MM.1S (cell line): ENCODE measurements at regions not wholly inside any gene's neighbourhood (a gene's known extent, or its start where the extent isn't known, plus 50 kb on each side); places are given as distances from the start of the nearest gene placed in this dataset.
A peak's percentile ranks its signal among the peaks of the same experiment; 100 is the strongest.

Source experiments
- DNase-seq: peaks from one replicate; pipeline ENCODE4 v3.0.0-alpha.2; 2015
- H2AFZ ChIP-seq: fragments of 300-600 bp; sonication (generic); 2 replicates; pipeline ENCODE4 v1.6.0; 2016; ENCODE audit warnings: antibody characterized with exemption, low read length
- H3F3A ChIP-seq: fragments of 300-600 bp; sonication (generic); 2 replicates; pipeline ENCODE4 v1.6.1; 2016; ENCODE audit warnings: mild to moderate bottlenecking, antibody characterized with exemption, low read length, moderate library complexity, mixed read lengths; ENCODE audit not compliant: insufficient read depth
- H3K27ac ChIP-seq: fragments of 300-600 bp; sonication (generic); 2 replicates; pipeline ENCODE4 v1.5.1; 2016; ENCODE audit warnings: mild to moderate bottlenecking, low read length
- H3K27me3 ChIP-seq: fragments of 300-600 bp; sonication (generic); replicated peaks from 2 replicates; pipeline ENCODE4 v1.6.0; 2016; ENCODE audit warnings: low read length; ENCODE audit not compliant: insufficient read depth
- H3K36me3 ChIP-seq: fragments of 300-600 bp; sonication (generic); replicated peaks from 2 replicates; pipeline ENCODE4 v1.6.1; 2016; ENCODE audit warnings: mild to moderate bottlenecking, low read length, mixed read lengths; ENCODE audit not compliant: insufficient read depth
- H3K4me1 ChIP-seq: fragments of 300-600 bp; sonication (generic); 2 replicates; pipeline ENCODE4 v1.6.1; 2016; ENCODE audit warnings: low read length, mixed read lengths
- H3K4me2 ChIP-seq: fragments of 300-600 bp; sonication (generic); 2 replicates; pipeline ENCODE4 v1.6.0; 2016; ENCODE audit warnings: low read depth, low read length
- H3K4me3 ChIP-seq: fragments of 300-600 bp; sonication (generic); 2 replicates; pipeline ENCODE4 v1.5.1; 2016; ENCODE audit warnings: low read length, mixed read lengths
- H3K79me2 ChIP-seq: fragments of 300-600 bp; sonication (generic); 2 replicates; pipeline ENCODE4 v1.6.1; 2016; ENCODE audit warnings: mixed run types, low read length, mixed read lengths
- H3K9ac ChIP-seq: fragments of 300-600 bp; sonication (generic); 2 replicates; pipeline ENCODE4 v1.6.1; 2016; ENCODE audit warnings: low read length, mixed read lengths
- H3K9me2 ChIP-seq: fragments of 300-600 bp; sonication (generic); replicated peaks from 2 replicates; pipeline ENCODE4 v1.6.1; 2016; ENCODE audit warnings: mild to moderate bottlenecking, low read length, mixed read lengths; ENCODE audit not compliant: insufficient read depth
- H3K9me3 ChIP-seq: fragments of 300-600 bp; sonication (generic); replicated peaks from 2 replicates; pipeline ENCODE4 v1.6.1; 2016; ENCODE audit warnings: mild to moderate bottlenecking, low read length, mixed read lengths; ENCODE audit not compliant: insufficient read depth
- H4K20me1 ChIP-seq: fragments of 300-600 bp; sonication (generic); 2 replicates; pipeline ENCODE4 v1.6.1; 2016; ENCODE audit warnings: mild to moderate bottlenecking, low read length, moderate library complexity, mixed read lengths; ENCODE audit not compliant: insufficient read depth
- EZH2 ChIP-seq: fragments of 300-600 bp; sonication (generic); optimal IDR thresholded peaks from 2 replicates; pipeline ENCODE3; 2017; ENCODE audit warnings: low read depth, mild to moderate bottlenecking, antibody characterized with exemption, low read length, mixed read lengths
- EZH2phosphoT487 ChIP-seq: fragments of 300-600 bp; sonication (generic); IDR thresholded peaks from 2 replicates; pipeline ENCODE4 v1.6.1; 2018; ENCODE audit warnings: antibody characterized with exemption, low read length
- TF ChIP-seq, protein P1 (sequence below): fragments of 300-600 bp; sonication (generic); IDR thresholded peaks from 2 replicates; pipeline ENCODE4 v1.5.1; 2016; ENCODE audit warnings: antibody characterized with exemption, low read length, mixed read lengths

DNA sequence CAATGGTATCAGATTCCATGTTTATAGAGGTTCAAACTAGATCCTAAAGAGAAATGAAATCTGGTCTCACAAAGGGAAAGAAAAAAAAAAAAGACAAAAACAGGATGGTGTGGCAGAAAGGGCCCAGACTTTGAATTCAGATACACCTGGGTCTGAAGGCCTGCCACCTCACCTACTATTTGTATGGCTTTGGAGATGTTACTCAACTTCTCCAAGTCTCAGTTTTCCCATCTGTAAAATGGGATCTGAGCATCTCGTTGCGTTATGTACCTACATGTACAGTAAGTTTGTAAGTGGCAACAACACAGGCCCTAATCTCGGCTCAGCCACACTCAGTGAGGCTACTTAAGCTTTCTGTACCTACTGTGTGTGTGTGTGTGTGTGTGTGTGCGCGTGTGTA is 147.5 kb upstream of the FGGY start:
- H3K4me1 ChIP-seq: peaks cover 14% of the 10 kb centered on the region
- 0 out of 2 replicates have a peak, but pooled peaks cover 5% of the 10 kb centered on the region for H3F3A ChIP-seq
- no peak for TF ChIP-seq EZH2phosphoT487
- TF ChIP-seq EZH2: no peak
- TF ChIP-seq, protein P1, sequence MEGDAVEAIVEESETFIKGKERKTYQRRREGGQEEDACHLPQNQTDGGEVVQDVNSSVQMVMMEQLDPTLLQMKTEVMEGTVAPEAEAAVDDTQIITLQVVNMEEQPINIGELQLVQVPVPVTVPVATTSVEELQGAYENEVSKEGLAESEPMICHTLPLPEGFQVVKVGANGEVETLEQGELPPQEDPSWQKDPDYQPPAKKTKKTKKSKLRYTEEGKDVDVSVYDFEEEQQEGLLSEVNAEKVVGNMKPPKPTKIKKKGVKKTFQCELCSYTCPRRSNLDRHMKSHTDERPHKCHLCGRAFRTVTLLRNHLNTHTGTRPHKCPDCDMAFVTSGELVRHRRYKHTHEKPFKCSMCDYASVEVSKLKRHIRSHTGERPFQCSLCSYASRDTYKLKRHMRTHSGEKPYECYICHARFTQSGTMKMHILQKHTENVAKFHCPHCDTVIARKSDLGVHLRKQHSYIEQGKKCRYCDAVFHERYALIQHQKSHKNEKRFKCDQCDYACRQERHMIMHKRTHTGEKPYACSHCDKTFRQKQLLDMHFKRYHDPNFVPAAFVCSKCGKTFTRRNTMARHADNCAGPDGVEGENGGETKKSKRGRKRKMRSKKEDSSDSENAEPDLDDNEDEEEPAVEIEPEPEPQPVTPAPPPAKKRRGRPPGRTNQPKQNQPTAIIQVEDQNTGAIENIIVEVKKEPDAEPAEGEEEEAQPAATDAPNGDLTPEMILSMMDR: no peak
- no peaks in the 10 kb centered on the region for H3K9me2 ChIP-seq
- H3K27me3 ChIP-seq: no peaks in the 10 kb centered on the region
- no peak overlapping the region for H3K4me2 ChIP-seq
- DNase-seq: no peak
- H3K9me3 ChIP-seq: no peaks in the 10 kb centered on the region
- H3K79me2 ChIP-seq: no peaks in the 10 kb centered on the region
- H3K36me3 ChIP-seq: no peaks in the 10 kb centered on the region
- no peak overlapping the region for H3K9ac ChIP-seq
- H4K20me1 ChIP-seq: no peaks in the 10 kb centered on the region
- H3K4me3 ChIP-seq: no peak overlapping the region
- H2AFZ ChIP-seq: no peak overlapping the region
- no peak overlapping the region for H3K27ac ChIP-seq

DNA sequence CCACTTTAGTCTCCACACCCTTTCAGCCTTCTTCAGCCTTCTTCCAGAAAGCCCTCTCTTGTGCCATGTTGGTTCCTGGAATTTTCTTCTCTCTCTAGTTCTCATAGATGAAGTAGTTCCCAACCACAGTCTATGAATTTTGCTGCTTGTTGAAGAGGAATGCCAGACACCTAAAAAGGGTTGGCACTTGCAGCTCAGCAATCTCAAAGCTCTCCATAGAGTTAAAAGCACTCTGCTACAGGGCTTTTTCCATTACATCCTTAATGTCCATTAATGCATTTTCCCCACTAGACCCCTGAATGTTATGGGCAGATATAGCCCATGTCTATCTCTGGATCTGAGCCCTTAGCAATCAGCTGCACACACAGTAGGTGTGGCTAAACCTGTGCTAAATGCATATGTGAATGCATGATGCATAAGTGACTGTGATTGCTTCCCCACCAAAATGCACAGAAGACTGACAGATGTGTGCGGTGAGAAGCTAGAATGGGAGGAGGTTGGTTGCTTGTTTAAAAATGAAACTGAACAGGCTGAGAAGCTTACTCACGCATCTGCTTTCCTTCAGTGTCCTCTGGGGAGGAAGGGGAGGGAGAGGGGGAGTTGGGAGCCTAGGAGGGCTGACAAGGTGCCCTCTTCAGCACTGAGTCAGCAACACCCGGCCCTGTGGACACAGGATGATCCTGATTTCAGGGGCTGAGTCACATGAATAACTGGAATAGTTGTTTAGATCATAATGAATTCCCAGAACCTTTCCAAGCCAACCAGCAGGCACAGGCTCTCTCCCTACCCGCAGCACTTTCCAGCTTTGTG is 146.1 kb upstream of the FGGY start:
- no peak for TF ChIP-seq EZH2
- DNase-seq: peak; percentile 71

DNA sequence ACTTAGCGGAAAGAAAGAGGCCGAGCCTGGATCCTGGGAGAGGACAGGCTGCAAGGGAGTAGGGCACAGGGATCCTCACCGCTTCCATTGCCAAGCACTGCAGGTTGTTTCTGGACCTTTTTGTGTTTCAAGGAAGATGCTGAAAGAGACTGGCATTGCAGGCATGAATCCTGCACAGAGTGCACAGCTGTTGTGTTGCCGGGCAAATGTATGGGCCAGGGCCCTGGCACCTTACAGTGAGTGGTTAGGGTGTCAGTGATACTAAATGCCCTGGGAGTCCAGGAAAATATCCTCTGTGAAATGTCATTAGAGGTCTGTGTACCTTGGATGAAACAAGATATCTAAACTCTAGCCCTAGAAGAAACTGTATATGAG is 145.5 kb upstream of the FGGY start:
- Histone ChIP-seq H3K36me3 (no peaks in the 10 kb centered on the region), H3F3A (0 out of 2 replicates have a peak, but pooled peaks cover 5% of the 10 kb centered on the region), H3K79me2 (no peaks in the 10 kb centered on the region), H3K9me3 (no peaks in the 10 kb centered on the region), H3K9me2 (no peaks in the 10 kb centered on the region), H2AFZ (peak overlapping the region; percentile 42), H3K27me3 (no peaks in the 10 kb centered on the region), H3K27ac (peak overlapping the region; percentile 8; the same call in 1 of the 2 replicates), H3K4me2 (peak overlapping the region; percentile 85; the same call in 1 of the 2 replicates), H3K4me1 (peaks cover 14% of the 10 kb centered on the region), H4K20me1 (no peaks in the 10 kb centered on the region), H3K4me3 (no peak overlapping the region), H3K9ac (no peak overlapping the region)
- no peak for TF ChIP-seq EZH2
- TF ChIP-seq EZH2phosphoT487: no peak
- TF ChIP-seq, protein P1: no peak
- no peak for DNase-seq

More for the DNA sequence above, 146.1 kb upstream of the FGGY start:
- Histone ChIP-seq H3K4me3 (peak overlapping the region; percentile 27), H3K9me3 (no peaks in the 10 kb centered on the region), H3K27me3 (no peaks in the 10 kb centered on the region), H2AFZ (peak overlapping the region; percentile 42), H3K9me2 (no peaks in the 10 kb centered on the region), H3K9ac (peak overlapping the region; percentile 16; the same call in 1 of the 2 replicates), H3K36me3 (no peaks in the 10 kb centered on the region), H3K79me2 (no peaks in the 10 kb centered on the region), H3K4me1 (peaks cover 14% of the 10 kb centered on the region), H3K4me2 (peak overlapping the region; percentile 85), H3F3A (0 out of 2 replicates have a peak, but pooled peaks cover 5% of the 10 kb centered on the region), H4K20me1 (no peaks in the 10 kb centered on the region), H3K27ac (peak overlapping the region; percentile 8; the same call in 1 of the 2 replicates)

DNA sequence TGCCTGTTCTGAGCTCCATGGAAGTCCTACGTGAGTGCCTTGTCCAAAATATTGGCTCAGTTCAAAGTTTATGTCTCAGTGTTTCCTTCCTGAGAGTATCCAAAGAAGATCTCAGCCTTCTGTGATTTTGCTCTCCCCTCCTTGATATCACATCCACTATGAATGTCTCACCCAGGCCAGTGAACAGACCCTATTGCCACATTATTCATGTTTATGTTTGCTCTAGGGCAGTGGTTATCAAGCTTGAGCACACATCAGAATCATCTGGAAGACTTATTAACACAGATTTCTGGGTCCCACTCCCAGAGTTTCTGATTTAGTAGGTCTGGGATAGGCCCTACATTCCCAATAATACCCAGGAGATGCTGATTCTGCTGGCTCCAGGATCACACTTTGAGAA is 145.0 kb upstream of the FGGY start:
- Histone ChIP-seq H3K9me2 (no peaks in the 10 kb centered on the region), H3K4me2 (no peak overlapping the region), H3K9me3 (no peaks in the 10 kb centered on the region), H3F3A (0 out of 2 replicates have a peak, but pooled peaks cover 5% of the 10 kb centered on the region), H3K36me3 (no peaks in the 10 kb centered on the region), H3K27ac (no peak overlapping the region), H3K79me2 (no peaks in the 10 kb centered on the region), H3K27me3 (no peaks in the 10 kb centered on the region), H3K9ac (no peak overlapping the region), H3K4me1 (peaks cover 14% of the 10 kb centered on the region), H2AFZ (no peak overlapping the region; the same call in 1 of the 2 replicates), H3K4me3 (no peak overlapping the region), H4K20me1 (no peaks in the 10 kb centered on the region)
- TF ChIP-seq, protein P1: no peak
- TF ChIP-seq EZH2phosphoT487 (no peak), EZH2 (no peak)
- no peak for DNase-seq
